Thyroid gland (tissue), 4 donors: ENCODE measurements at regions not wholly inside any gene's neighbourhood (a gene's known extent, or its start where the extent isn't known, plus 50 kb on each side); places are given as distances from the start of the nearest gene placed in this dataset.

Source experiments
- DNase-seq, 2 donors: peaks; one replicate each; pipeline ENCODE4 v3.0.0-alpha.2; 2019
- H3K27ac ChIP-seq, 3 donors: fragments of 200-600 bp; sonication (generic); 1 replicate in 2 of 3; 2 replicates in 1 of 3; pipeline ENCODE4 v1.5.1; 2016 to 2019; ENCODE audit warnings: mild to moderate bottlenecking in 1 of 3, moderate library complexity in 1 of 3
- H3K27me3 ChIP-seq: fragments of 200-600 bp; sonication (generic); one replicate; pipeline ENCODE4 v1.5.1; 2019
- H3K36me3 ChIP-seq, 2 donors: fragments of 200-600 bp; sonication (generic); one replicate each; pipeline ENCODE4 v1.5.1; 2016 to 2019
- H3K4me1 ChIP-seq, 2 donors: fragments of 200-600 bp; sonication (generic); one replicate each; pipeline ENCODE4 v1.5.1; 2017 to 2019
- H3K4me3 ChIP-seq, 3 donors: fragments of 200-600 bp; sonication (generic); replicated peaks in 1 of 3; 1 replicate in 2 of 3; 2 replicates in 1 of 3; pipeline ENCODE4 v1.5.1; 2016; ENCODE audit warnings: mild to moderate bottlenecking in 1 of 3
- H3K9me3 ChIP-seq: fragments of 200-600 bp; sonication (generic); one replicate; pipeline ENCODE4 v1.5.1; 2017
- POLR2A ChIP-seq, 2 donors: fragments of 450-650 bp; IDR thresholded peaks; one replicate each; pipeline ENCODE4 v1.6.1; 2017; ENCODE audit warnings: antibody characterized with exemption in 2 of 2, mild to moderate bottlenecking in 2 of 2, moderate library complexity in 1 of 2
- WGBS, 2 donors: methylation state at CpG; one replicate each; pipeline ENCODE4 v1.1.5; 2017; 5-methylcytosine and 5-hydroxymethylcytosine counted together
- intact Hi-C: fragments of 100-400 bp; cut with DNase I; formaldehyde crosslinking; loops from one replicate; pipeline ENCODE4 v1.15.1; 2023
- TF ChIP-seq, protein P1 (sequence below), 6 experiments: fragments of 200-600 bp in 3 of 6; fragments of 450-650 bp in 3 of 6; sonication (generic) in 3 of 6; IDR thresholded peaks; one replicate each; pipeline ENCODE4 v1.5.1; 2016 to 2019; ENCODE audit warnings: antibody characterized with exemption in 6 of 6, mild to moderate bottlenecking in 2 of 6, inconsistent platforms in 1 of 6, moderate library complexity in 1 of 6

DNA sequence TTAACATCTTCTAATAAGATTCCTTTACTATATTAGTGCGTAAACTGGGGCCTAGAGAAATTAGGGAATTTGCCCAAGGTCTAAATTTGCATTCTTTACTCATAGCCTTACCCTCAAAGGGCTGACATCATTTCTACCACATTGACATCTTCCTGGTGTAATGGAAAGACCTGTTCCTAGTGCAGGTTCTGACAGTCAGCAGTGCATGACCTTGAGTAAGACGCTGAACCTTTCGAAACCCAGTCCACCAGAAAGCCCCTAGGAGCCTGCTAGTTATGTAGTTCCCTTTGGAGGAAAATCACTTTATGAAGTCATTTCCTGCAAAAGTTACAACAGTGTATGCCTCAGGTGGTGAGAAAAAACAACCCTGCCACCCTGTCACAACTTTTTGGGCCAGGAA, 388.3 kb downstream of the TNS1 start:
- WGBS, 2 donors: 80 to 93% methylated on average over 3 of the region's 3 CpGs
- DNase-seq: no peak
- intact Hi-C loops: no loop called here
- no peak overlapping the region for H3K4me3 ChIP-seq
- H3K9me3 ChIP-seq: no peaks in the 10 kb centered on the region
- TF ChIP-seq POLR2A (IDR thresholded peaks at IDR 0.05): no peak
- TF ChIP-seq, protein P1, sequence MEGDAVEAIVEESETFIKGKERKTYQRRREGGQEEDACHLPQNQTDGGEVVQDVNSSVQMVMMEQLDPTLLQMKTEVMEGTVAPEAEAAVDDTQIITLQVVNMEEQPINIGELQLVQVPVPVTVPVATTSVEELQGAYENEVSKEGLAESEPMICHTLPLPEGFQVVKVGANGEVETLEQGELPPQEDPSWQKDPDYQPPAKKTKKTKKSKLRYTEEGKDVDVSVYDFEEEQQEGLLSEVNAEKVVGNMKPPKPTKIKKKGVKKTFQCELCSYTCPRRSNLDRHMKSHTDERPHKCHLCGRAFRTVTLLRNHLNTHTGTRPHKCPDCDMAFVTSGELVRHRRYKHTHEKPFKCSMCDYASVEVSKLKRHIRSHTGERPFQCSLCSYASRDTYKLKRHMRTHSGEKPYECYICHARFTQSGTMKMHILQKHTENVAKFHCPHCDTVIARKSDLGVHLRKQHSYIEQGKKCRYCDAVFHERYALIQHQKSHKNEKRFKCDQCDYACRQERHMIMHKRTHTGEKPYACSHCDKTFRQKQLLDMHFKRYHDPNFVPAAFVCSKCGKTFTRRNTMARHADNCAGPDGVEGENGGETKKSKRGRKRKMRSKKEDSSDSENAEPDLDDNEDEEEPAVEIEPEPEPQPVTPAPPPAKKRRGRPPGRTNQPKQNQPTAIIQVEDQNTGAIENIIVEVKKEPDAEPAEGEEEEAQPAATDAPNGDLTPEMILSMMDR (IDR thresholded peaks at IDR 0.05): no peak
- H3K4me1 ChIP-seq: no peaks in the 10 kb centered on the region
- H3K27me3 ChIP-seq: no peaks in the 10 kb centered on the region
- no peaks in the 10 kb centered on the region for H3K36me3 ChIP-seq
- H3K27ac ChIP-seq: no peak overlapping the region

DNA sequence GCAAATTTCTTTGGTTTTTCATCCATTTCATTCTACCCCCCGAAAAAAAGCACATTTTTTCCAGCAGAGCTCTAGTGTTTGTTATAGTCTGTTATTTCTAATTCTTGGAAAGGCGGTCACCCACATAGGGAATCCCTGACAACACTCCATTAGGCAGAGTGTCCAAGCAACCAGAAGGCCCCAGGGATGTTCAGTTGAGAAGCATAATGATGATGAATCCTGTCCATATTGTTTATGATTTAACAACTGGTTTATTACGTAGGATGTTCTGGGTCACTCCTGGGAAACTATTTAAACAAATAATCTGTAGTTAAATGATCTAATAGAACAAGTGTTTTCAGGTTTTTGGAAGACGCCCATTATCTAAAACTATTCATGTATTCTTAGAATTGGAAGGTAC, 388.7 kb downstream of the TNS1 start:
- TF ChIP-seq, protein P1 (IDR thresholded peaks at IDR 0.05): no peak
- TF ChIP-seq POLR2A (IDR thresholded peaks at IDR 0.05): no peak
- Histone ChIP-seq H3K4me3 (no peak overlapping the region), H3K4me1 (no peaks in the 10 kb centered on the region), H3K27me3 (no peaks in the 10 kb centered on the region), H3K36me3 (no peaks in the 10 kb centered on the region), H3K9me3 (no peaks in the 10 kb centered on the region), H3K27ac (no peak overlapping the region)
- WGBS, 2 donors: 85 to 90% methylated on average over 4 of the region's 4 CpGs
- intact Hi-C loops: no loop called here
- DNase-seq: no peak

DNA sequence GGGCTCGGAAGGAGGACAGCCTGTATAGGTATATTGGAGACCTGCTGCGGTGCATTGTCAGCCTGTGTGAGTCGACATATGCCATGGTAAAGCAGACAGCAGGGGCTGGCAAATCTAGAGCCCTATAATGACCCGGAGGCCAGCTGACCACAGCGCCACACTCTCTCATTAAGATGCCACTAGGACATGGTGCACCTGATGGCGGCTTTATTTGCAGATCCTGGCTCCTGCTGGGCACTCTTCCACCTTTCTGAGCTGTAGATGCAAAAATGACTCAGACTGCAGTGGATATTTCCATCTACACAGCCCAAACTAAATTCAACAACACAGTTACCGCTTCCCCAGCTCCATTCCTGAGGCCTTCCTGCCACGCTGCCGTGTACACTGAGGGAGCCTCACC, 389.9 kb downstream of the TNS1 start:
- Histone ChIP-seq H3K27ac (no peak overlapping the region), H3K36me3 (no peaks in the 10 kb centered on the region), H3K9me3 (no peaks in the 10 kb centered on the region), H3K4me1 (no peaks in the 10 kb centered on the region), H3K4me3 (no peak overlapping the region), H3K27me3 (no peaks in the 10 kb centered on the region)
- TF ChIP-seq, protein P1 (IDR thresholded peaks at IDR 0.05): no peak
- TF ChIP-seq POLR2A (IDR thresholded peaks at IDR 0.05): no peak
- intact Hi-C loops: no loop called here
- WGBS, 2 donors: 96 to 98% methylated on average over 8 to 9 of the region's 9 CpGs
- DNase-seq: no peak

DNA sequence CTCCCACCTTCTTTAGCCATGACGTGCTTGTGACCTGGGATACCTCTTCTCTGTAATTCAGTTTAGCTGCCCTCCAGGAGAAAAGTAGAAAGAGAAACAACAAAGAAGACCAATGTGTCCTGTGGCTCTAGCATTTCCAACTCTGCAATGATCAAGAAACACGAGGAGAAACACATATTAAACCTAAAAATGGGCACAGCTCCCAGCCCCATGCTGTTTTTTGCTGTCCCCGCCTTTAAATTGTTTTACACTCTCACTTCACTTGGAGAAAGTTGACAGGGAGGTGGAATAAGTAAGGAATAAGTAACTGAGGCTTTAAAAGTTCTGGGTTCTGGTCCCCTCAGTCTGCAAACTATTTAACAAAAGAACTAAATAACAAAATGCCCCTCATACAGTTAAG, 390.6 kb downstream of the TNS1 start:
- Histone ChIP-seq H3K4me1 (no peaks in the 10 kb centered on the region), H3K4me3 (no peak overlapping the region), H3K27ac (no peak overlapping the region), H3K9me3 (no peaks in the 10 kb centered on the region), H3K36me3 (no peaks in the 10 kb centered on the region), H3K27me3 (no peaks in the 10 kb centered on the region)
- DNase-seq: no peak
- 92% methylated on average over 3 of the region's 3 CpGs for WGBS, 2 donors
- intact Hi-C loops: no loop called here
- no peak for TF ChIP-seq POLR2A (IDR thresholded peaks at IDR 0.05)
- TF ChIP-seq, protein P1 (IDR thresholded peaks at IDR 0.05): no peak

DNA sequence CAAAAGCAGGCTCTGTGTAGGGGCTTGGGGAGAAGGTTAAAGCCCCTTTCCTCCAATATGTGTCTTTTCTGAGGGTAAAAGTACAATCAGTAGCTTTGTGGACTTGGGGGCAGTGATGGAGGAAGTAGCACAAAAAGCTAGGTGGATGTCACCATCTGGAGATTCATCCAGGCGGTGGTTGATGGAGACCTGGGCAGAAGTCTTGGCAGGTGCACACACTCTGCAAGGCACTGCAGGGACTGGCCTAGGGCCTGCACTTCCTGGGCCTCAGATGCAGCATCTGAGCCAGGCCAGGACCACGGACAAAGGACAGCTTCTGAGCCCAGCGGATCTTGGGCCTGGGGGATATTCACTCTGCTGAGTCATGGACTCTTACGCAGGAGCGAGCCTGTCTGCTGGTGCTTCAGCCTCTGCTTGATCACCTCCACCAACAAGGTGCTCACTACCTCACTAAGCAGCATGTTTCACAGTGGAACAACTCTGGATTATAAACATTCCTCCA, 391.1 kb downstream of the TNS1 start:
- no peak for TF ChIP-seq POLR2A (IDR thresholded peaks at IDR 0.05)
- TF ChIP-seq, protein P1 (IDR thresholded peaks at IDR 0.05): no peak
- H3K9me3 ChIP-seq: no peaks in the 10 kb centered on the region
- no peak for DNase-seq
- no peaks in the 10 kb centered on the region for H3K4me1 ChIP-seq
- H3K4me3 ChIP-seq: no peak overlapping the region
- intact Hi-C loops: no loop called here
- H3K27me3 ChIP-seq: no peaks in the 10 kb centered on the region
- no peak overlapping the region for H3K27ac ChIP-seq
- 96 to 97% methylated on average over 5 of the region's 5 CpGs for WGBS, 2 donors
- H3K36me3 ChIP-seq: no peaks in the 10 kb centered on the region
